Suprapubic skin (tissue), 2 donors: ENCODE measurements at regions not wholly inside any gene's neighbourhood (a gene's known extent, or its start where the extent isn't known, plus 50 kb on each side); places are given as distances from the start of the nearest gene placed in this dataset.

Experiments used
- EP300 ChIP-seq: sonication (generic); formaldehyde crosslinking; IDR thresholded peaks from one replicate; pipeline ENCODE4 v1.6.1; 2017; ENCODE audit warnings: antibody characterized with exemption
- POLR2A ChIP-seq, 2 donors: fragments of 450-650 bp; IDR thresholded peaks; one replicate each; pipeline ENCODE4 v1.6.1; 2017; ENCODE audit warnings: antibody characterized with exemption in 2 of 2, mild to moderate bottlenecking in 2 of 2, moderate library complexity in 2 of 2

DNA sequence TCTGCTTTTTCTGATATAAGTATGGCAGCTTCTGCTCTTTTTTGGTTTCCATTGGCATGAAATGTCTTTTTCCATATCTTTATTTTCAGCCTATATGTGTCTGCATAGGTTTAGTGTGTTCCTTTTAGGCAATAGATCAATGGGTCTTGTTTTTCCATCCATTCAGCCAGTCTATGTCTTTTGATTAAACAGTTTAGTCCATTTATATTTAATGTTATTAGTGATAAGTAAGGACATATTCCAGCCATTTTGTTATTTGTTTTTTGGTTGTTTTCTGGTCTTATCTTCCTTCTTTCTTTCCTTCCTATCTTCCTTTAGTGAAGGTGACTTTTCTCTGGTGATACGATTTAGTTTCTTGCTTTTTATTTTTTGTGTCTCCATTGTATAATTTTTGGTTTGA is 101.3 kb upstream of the LRRC3B start:
- no peak for TF ChIP-seq POLR2A (IDR thresholded peaks at IDR 0.05)
- TF ChIP-seq EP300: no peak
